ENCODE measurements at regions not wholly inside any gene's neighbourhood (a gene's known extent, or its start where the extent isn't known, plus 50 kb on each side); places are given as distances from the start of the nearest gene placed in this dataset.
"Not testable (repeated sequence)": the region's sequence is repeated elsewhere in the genome, so short reads cannot be mapped to it uniquely, and the experiment has no call there.

DNA sequence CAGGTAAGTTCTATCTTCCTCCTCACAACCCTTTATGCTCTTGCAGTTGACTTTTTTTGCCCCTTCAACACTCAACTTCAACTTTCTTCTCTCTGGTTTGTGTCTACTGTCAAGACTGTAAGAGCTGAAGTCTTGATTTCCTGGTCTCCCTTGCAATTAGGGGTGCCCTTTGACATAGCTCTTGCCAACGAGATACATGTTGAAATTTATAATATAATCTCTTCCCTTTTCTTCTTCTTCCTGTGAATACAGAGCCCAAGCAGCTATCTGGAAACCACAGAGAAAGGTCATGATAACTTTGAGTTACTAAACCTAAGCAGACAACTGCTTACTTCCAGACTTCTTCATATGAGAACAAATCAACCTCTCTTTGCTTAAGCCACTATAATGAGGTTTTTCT lies 163.5 kb downstream of the MC4R start:
- in situ Hi-C loops (cut with MboI; ENCODE audit: low sequenced_read_pairs): no loop called here

- in situ Hi-C loops (cut with MboI; ENCODE audit: low sequenced_read_pairs): no loop called here
Observed at GRCh38 chr18:60202708-60203107, 169.9 kb downstream of the MC4R start.

GRCh38 chr18:60200558-60200957 lies 172.0 kb downstream of the MC4R start:
- in situ Hi-C loops (cut with MboI; ENCODE audit: low sequenced_read_pairs): no loop called here

GRCh38 chr18:60199505-60199904 lies 173.1 kb downstream of the MC4R start:
- in situ Hi-C loops (cut with MboI; ENCODE audit: low sequenced_read_pairs): no loop called here

DNA sequence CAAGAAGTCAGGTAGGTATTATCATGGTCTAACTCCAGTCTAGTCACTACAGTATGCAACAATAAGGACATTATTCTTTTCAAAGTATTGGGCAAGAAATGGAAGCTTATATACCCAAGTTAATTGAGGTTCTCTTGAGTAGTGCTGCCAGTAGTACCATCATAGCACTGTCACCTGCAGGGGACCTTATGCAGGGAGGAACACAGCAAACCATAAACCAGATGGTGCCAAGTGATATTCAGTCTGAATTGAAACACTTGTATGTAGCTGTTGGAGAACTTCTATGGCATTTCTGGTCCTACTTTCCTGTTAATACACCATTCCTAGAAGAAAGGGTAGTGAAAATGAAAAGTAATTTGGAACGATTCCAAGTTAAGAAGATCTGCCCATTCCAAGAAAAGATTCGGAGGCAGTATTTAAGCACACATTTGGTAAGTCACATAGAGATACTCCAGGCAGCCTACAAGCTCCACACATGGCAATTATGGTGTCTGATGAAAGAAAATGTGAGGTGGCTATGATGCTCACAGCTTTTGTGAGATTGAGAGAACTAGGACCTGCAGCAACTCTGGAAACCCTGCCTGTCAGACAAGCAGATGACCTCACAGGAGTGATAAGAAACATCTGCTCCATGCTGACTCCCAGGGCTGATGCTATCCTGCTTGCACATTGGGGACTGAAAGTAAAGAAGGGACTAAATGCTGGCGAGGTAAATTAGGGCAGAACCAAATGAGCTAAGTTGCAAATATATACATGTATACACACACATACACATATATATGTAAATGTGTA lies 174.7 kb downstream of the MC4R start:
- in situ Hi-C loops (cut with MboI; ENCODE audit: low sequenced_read_pairs): no loop called here

DNA sequence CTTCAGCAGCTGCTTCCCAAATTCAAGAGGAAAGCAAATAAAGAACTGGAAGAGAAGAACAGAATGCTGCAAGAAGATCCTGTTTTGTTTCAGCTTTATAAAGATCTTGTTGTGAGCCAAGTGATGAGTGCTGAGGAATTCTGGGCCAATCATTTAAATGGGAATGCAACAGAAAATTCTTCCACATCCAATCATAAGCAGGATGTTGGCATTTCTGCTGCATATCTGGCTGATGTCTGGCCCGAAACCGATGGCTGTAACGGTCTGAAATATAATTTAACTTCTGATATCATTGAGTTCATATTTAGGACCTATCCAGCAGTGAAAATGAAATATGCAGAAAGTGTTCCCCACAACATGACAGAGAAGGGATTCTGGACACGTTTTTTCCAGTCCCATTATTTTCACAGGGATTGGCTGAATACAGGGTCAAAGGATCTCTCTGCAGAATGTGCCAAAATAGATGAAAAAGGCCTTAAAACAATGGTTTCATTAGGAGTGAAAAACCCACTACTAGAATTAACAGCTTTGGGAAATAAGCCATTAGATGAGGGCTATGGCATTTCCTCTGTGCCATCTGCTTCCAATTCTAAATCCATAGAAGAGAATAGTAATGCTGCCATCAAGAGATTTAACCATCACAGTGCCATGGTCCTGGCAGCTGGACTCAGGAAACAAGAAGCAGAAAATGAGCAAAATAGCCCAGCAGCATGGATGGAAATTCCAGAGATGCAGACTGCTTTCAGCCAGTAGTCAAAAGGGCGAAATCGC lies 175.6 kb downstream of the MC4R start:
- in situ Hi-C loops (cut with MboI; ENCODE audit: low sequenced_read_pairs): no loop called here

DNA sequence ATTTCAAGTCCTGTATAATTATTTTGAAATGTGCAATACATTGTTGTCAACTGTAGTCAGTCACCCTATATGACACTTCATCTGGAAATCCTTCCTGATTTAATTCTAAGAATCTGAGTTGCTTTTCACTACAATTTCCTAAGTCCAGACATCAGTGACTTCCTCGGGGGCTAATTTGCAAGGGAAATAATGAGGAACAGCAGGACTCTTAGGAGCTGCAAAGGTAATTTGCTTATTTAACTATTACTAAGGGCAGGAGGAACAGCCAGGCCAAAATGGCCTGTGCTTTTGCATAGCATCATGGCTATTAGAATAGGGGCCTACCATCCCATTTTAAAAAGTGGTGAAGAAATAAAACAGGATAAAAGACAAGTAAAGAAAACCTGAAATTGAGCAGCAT lies 178.8 kb downstream of the MC4R start:
- in situ Hi-C loops (cut with MboI; ENCODE audit: low sequenced_read_pairs): no loop called here

- in situ Hi-C loops (cut with MboI; ENCODE audit: low sequenced_read_pairs): no loop called here
Observed at GRCh38 chr18:60191926-60192325, 180.6 kb downstream of the MC4R start.

GRCh38 chr18:60189856-60190255 lies 182.7 kb downstream of the MC4R start:
- in situ Hi-C loops (cut with MboI; ENCODE audit: low sequenced_read_pairs): no loop called here

- in situ Hi-C loops (cut with MboI; ENCODE audit: low sequenced_read_pairs): no loop called here
Observed at GRCh38 chr18:60188958-60189357, 183.6 kb downstream of the MC4R start.

DNA sequence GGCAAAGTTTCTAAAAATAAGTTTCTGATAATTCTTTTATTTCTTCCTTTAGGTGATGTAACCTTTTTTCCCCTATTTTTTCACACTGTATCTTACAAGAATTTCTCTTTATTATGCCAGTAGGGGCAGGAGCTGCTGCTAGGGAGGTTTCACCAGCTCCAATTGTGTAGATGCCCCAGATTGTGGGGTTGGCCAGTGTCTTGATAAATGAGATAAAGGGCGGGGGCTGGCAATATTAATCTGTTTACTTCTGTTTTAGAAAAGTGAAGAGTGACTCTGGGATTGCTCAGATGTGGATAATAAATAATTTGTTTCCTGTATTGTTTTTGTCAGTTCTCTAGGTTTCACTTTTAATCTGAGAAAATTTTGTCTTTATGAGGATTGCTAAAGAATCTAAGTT lies 190.4 kb downstream of the MC4R start:
- in situ Hi-C loops (cut with MboI; ENCODE audit: low sequenced_read_pairs): no loop called here

GRCh38 chr18:60180671-60181070 lies 191.9 kb downstream of the MC4R start:
- in situ Hi-C loops (cut with MboI; ENCODE audit: low sequenced_read_pairs): no loop called here

- in situ Hi-C loops (cut with MboI; ENCODE audit: low sequenced_read_pairs): not testable (repeated sequence)
Observed at GRCh38 chr18:60178224-60178623, 194.4 kb downstream of the MC4R start.

DNA sequence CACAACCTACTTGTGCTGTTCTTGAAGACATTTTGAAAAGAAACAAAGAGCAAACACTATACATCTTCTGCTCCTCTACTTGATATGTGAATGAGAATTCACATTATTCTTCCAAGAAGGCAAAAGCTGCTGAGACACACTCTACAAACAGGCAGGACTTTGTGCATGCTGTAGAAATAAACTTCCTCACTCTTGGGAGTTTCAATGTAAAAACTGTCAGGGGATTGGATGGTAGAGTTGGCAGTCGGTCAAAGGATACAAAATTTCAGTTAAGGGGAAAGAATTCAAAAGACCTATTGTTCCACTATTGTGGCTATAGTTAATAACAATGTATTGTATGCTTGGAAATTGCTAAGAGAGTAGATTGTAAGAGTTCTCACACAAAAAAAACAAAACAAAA lies 196.3 kb downstream of the MC4R start:
- in situ Hi-C loops (cut with MboI; ENCODE audit: low sequenced_read_pairs): no loop called here

GRCh38 chr18:60174832-60175231 lies 197.7 kb downstream of the MC4R start:
- in situ Hi-C loops (cut with MboI; ENCODE audit: low sequenced_read_pairs): no loop called here

- in situ Hi-C loops (cut with MboI; ENCODE audit: low sequenced_read_pairs): no loop called here
Observed at GRCh38 chr18:60172030-60172429, 200.5 kb downstream of the MC4R start.

DNA sequence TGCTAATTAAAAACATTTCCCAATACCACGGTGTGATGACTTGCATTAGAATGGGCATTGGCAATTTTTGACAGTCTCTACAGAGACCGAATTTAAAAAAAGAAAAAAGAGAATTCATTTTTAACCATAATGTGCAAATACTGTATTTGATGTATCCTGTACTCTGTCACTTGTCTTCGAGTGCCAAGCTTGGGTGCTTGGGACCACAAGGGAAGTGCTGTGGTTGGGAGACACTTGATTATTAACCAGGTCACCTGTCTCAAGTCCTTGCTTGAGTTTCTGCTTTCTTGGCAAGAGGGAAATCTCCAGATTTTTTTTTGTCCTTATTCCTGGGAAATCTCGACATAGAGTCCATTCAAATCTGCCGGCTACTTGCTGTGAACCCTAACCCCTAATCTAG lies 209.0 kb downstream of the MC4R start:
- in situ Hi-C loops (cut with MboI; ENCODE audit: low sequenced_read_pairs): no loop called here

- in situ Hi-C loops (cut with MboI; ENCODE audit: low sequenced_read_pairs): no loop called here
Observed at GRCh38 chr18:60162388-60162787, 210.2 kb downstream of the MC4R start.

GRCh38 chr18:60157810-60158209 lies 214.8 kb downstream of the MC4R start:
- in situ Hi-C loops (cut with MboI; ENCODE audit: low sequenced_read_pairs): no loop called here

- in situ Hi-C loops (cut with MboI; ENCODE audit: low sequenced_read_pairs): no loop called here
Observed at GRCh38 chr18:60153376-60153775, 219.2 kb downstream of the MC4R start.

DNA sequence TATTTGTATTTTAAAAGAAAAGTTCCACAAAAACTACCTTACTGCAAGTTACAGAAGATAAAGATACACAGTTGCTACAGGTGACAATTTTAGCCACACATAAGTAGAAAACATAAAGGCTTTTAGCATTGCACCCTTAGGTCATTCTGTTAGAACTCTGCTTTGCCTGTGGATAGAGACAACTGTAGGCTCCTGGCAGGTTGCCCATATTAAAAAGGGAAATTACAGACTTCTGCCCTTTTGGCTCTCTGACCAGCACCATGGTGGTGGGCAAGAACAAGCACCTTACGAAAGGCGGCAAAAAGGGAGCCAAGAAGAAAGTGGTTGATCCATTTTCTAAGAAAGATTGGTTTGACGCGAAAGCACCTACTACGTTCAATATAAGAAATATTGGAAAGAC lies 223.3 kb downstream of the MC4R start:
- in situ Hi-C loops (cut with MboI; ENCODE audit: low sequenced_read_pairs): no loop called here

GRCh38 chr18:60147323-60147722 lies 225.3 kb downstream of the MC4R start:
- in situ Hi-C loops (cut with MboI; ENCODE audit: low sequenced_read_pairs): no loop called here
